ENCODE measurements at regions not wholly inside any gene's neighbourhood (a gene's known extent, or its start where the extent isn't known, plus 50 kb on each side); places are given as distances from the start of the nearest gene placed in this dataset.
"Not testable (repeated sequence)": the region's sequence is repeated elsewhere in the genome, so short reads cannot be mapped to it uniquely, and the experiment has no call there.

DNA sequence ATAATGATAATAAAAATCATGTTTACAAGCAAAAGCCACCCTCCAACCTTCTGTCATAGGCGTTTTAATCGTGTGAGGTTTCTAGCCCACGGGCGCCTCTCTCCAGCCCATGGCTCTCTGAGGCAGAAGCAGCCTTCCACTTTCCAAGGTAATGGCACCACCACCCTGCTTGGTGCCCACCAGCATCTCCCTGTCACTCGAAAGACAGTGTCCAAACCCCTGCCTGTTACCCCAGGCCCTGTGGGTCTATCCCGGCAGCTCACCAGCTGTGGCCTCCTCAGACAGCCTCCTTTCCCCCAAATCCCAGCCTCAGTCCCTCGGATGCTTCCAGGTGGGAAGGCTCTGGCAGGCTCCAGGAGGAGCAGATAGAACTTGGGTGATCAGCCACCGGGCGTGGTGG, 123.8 kb upstream of the LPCAT1 start:
- DNase-seq (ENCODE audit: extremely low spot score), result no peak
- H3K9me3 ChIP-seq, result no peaks in the 10 kb centered on the region
- TF ChIP-seq EP300 (IDR thresholded peaks at IDR 0.05), result no peak
- no peak for TF ChIP-seq POLR2AphosphoS5 (IDR thresholded peaks at IDR 0.05)
- TF ChIP-seq, protein P1, sequence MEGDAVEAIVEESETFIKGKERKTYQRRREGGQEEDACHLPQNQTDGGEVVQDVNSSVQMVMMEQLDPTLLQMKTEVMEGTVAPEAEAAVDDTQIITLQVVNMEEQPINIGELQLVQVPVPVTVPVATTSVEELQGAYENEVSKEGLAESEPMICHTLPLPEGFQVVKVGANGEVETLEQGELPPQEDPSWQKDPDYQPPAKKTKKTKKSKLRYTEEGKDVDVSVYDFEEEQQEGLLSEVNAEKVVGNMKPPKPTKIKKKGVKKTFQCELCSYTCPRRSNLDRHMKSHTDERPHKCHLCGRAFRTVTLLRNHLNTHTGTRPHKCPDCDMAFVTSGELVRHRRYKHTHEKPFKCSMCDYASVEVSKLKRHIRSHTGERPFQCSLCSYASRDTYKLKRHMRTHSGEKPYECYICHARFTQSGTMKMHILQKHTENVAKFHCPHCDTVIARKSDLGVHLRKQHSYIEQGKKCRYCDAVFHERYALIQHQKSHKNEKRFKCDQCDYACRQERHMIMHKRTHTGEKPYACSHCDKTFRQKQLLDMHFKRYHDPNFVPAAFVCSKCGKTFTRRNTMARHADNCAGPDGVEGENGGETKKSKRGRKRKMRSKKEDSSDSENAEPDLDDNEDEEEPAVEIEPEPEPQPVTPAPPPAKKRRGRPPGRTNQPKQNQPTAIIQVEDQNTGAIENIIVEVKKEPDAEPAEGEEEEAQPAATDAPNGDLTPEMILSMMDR (IDR thresholded peaks at IDR 0.05), result no peak
- TF ChIP-seq POLR2A (IDR thresholded peaks at IDR 0.05; ENCODE audit: low read depth), result no peak
- WGBS, result 84% methylated on average over 8 of the region's 9 CpGs
- no peak overlapping the region for H3K4me3 ChIP-seq
- H3K27ac ChIP-seq (replicated peaks in 1 of 4), result no peak overlapping the region
- H3K27me3 ChIP-seq, result peaks cover 0 to 68% (median 22%) of the 10 kb centered on the region in 4 donors
- no peaks in the 10 kb centered on the region for H3K36me3 ChIP-seq
- H3K4me1 ChIP-seq, result peaks cover 8 to 14% (median 11%) of the 10 kb centered on the region in 4 donors
- intact Hi-C loops (cut with DNase I), result loop anchor here (10.0 kb wide), 3 partner anchors 123 to 723 kb away; partner anchors contain the start of genes CLPTM1L and LPCAT1

- peaks cover 0 to 49% (median 19%) of the 10 kb centered on the region in 4 donors for H3K27me3 ChIP-seq
- no peaks in the 10 kb centered on the region for H3K9me3 ChIP-seq
- intact Hi-C loops (cut with DNase I), result loop anchor here (2.0 to 10.0 kb wide), 6 partner anchors 120 to 720 kb away; partner anchors contain the start of genes CLPTM1L and LPCAT1
- H3K36me3 ChIP-seq, result no peaks in the 10 kb centered on the region
- DNase-seq (ENCODE audit: extremely low spot score), result no peak
- peak overlapping the region; percentile 38 to 50 (median 40) for H3K4me3 ChIP-seq
- H3K4me1 ChIP-seq, result peaks cover 10 to 23% (median 16%) of the 10 kb centered on the region in 4 donors
- TF ChIP-seq, protein P1 (IDR thresholded peaks at IDR 0.05), result peak; percentile 69 to 83 (median 80)
- TF ChIP-seq EP300 (IDR thresholded peaks at IDR 0.05) (no peak), POLR2A (IDR thresholded peaks at IDR 0.05; ENCODE audit: low read depth) (no peak), POLR2AphosphoS5 (IDR thresholded peaks at IDR 0.05) (peak in 1 of 2 donors; percentile 71)
- 0% methylated on average over 1 of the region's 52 CpGs for WGBS
- H3K27ac ChIP-seq (replicated peaks in 1 of 4), result no peak overlapping the region
These were observed 121.2 kb upstream of the LPCAT1 start for GRCh38 chr5:1644810-1645571.

DNA sequence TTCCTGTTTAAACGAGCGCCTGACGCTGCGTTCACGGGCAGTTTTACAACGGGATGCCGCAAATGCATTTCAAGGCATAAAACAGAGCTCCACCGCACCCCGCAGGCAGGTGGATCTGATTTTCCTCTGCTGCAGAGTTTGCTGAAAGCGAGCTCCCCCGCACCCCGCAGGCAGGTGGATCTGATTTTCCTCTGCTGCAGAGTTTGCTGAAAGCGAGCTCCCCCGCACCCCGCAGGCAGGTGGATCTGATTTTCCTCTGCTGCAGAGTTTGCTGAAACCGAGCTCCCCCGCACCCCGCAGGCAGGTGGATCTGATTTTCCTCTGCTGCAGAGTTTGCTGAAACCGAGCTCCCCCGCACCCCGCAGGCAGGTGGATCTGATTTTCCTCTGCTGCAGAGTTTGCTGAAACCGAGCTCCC, 120.6 kb upstream of the LPCAT1 start:
- DNase-seq (ENCODE audit: extremely low spot score); H3K27ac ChIP-seq (replicated peaks in 1 of 4); H3K9me3 ChIP-seq; H3K36me3 ChIP-seq; H3K4me3 ChIP-seq: not testable (repeated sequence)
- WGBS, result 14% methylated on average over 10 of the region's 22 CpGs
- H3K4me1 ChIP-seq, result peaks cover 10 to 23% (median 16%) of the 10 kb centered on the region in 4 donors
- H3K27me3 ChIP-seq, result peaks cover 0 to 45% (median 19%) of the 10 kb centered on the region in 4 donors
- intact Hi-C loops (cut with DNase I), result loop anchor here (2.0 to 10.0 kb wide), 6 partner anchors 120 to 720 kb away; partner anchors contain the start of genes CLPTM1L and LPCAT1

GRCh38 chr5:1643651-1644392, 120.1 kb upstream of the LPCAT1 start:
- H3K4me3 ChIP-seq, result no peak overlapping the region
- TF ChIP-seq POLR2AphosphoS5 (IDR thresholded peaks at IDR 0.05), result no peak
- TF ChIP-seq POLR2A (IDR thresholded peaks at IDR 0.05; ENCODE audit: low read depth), result no peak
- TF ChIP-seq EP300 (IDR thresholded peaks at IDR 0.05), result no peak
- TF ChIP-seq, protein P1 (IDR thresholded peaks at IDR 0.05), result no peak
- peaks cover 10 to 23% (median 16%) of the 10 kb centered on the region in 4 donors for H3K4me1 ChIP-seq
- no peak for DNase-seq (ENCODE audit: extremely low spot score)
- 39% methylated on average over 11 of the region's 14 CpGs for WGBS
- no peaks in the 10 kb centered on the region for H3K9me3 ChIP-seq
- intact Hi-C loops (cut with DNase I), result loop anchor here (2.0 to 10.0 kb wide), 6 partner anchors 119 to 719 kb away; partner anchors contain the start of genes CLPTM1L and LPCAT1
- H3K27ac ChIP-seq (replicated peaks in 1 of 4), result no peak overlapping the region
- H3K36me3 ChIP-seq, result no peaks in the 10 kb centered on the region
- H3K27me3 ChIP-seq, result peaks cover 0 to 45% (median 19%) of the 10 kb centered on the region in 4 donors

DNA sequence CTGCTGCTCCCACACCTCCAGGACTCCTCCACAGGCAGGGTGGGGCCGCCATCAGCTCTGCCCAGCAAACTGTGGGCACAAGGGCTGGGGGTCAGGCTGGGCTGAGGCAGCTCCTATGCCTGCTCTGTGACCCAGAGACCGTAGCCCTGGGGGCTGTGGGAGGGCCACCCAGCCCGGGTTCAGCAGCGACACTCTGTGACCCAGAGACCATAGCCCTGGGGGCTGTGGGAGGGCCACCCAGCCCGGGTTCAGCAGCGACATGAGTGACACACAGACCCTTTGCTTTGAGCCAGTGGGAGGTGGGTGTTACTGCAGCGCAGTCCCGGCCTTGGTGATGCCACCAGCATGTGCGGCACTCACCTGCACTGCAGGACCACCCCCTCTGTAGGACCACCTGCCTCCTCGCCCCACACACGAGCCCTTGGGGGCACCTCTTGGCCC, 118.9 kb upstream of the LPCAT1 start:
- Histone ChIP-seq H3K4me1 (peaks cover 10 to 23% (median 16%) of the 10 kb centered on the region in 4 donors), H3K4me3 (no peak overlapping the region), H3K27ac (replicated peaks in 1 of 4) (no peak overlapping the region), H3K27me3 (peaks cover 0 to 37% (median 19%) of the 10 kb centered on the region in 4 donors), H3K36me3 (no peaks in the 10 kb centered on the region), H3K9me3 (no peaks in the 10 kb centered on the region)
- WGBS, result 83% methylated on average over 11 of the region's 11 CpGs
- TF ChIP-seq POLR2A (IDR thresholded peaks at IDR 0.05; ENCODE audit: low read depth), result no peak
- no peak for TF ChIP-seq EP300 (IDR thresholded peaks at IDR 0.05)
- intact Hi-C loops (cut with DNase I), result loop anchor here (5.0 to 10.0 kb wide), 4 partner anchors 118 to 718 kb away; partner anchors contain the start of genes CLPTM1L and LPCAT1
- no peak for DNase-seq (ENCODE audit: extremely low spot score)
